Fibroblast of lung (primary cell): ENCODE measurements at regions not wholly inside any gene's neighbourhood (a gene's known extent, or its start where the extent isn't known, plus 50 kb on each side); places are given as distances from the start of the nearest gene placed in this dataset.

Experiments
- EZH2 ChIP-seq: IDR thresholded peaks from 2 replicates; pipeline ENCODE4 v1.5.1; 2012; ENCODE audit warnings: low read length, control low read depth, mild to moderate bottlenecking; ENCODE audit errors: missing control alignments
- TF ChIP-seq, protein P1 (sequence below), 2 donors: IDR thresholded peaks in 1 of 2; conservative IDR thresholded peaks in 1 of 2; 1 replicate in 1 of 2; 2 replicates in 1 of 2; pipeline ENCODE4 v1.5.1; 2011 to 2012; ENCODE audit warnings: low read length in 2 of 2, control low read depth in 1 of 2, inconsistent platforms in 1 of 2, low read depth in 1 of 2, mild to moderate bottlenecking in 1 of 2

GRCh38 chr1:29805122-29805895, 569.0 kb downstream of the PTPRU start:
- TF ChIP-seq, protein P1, sequence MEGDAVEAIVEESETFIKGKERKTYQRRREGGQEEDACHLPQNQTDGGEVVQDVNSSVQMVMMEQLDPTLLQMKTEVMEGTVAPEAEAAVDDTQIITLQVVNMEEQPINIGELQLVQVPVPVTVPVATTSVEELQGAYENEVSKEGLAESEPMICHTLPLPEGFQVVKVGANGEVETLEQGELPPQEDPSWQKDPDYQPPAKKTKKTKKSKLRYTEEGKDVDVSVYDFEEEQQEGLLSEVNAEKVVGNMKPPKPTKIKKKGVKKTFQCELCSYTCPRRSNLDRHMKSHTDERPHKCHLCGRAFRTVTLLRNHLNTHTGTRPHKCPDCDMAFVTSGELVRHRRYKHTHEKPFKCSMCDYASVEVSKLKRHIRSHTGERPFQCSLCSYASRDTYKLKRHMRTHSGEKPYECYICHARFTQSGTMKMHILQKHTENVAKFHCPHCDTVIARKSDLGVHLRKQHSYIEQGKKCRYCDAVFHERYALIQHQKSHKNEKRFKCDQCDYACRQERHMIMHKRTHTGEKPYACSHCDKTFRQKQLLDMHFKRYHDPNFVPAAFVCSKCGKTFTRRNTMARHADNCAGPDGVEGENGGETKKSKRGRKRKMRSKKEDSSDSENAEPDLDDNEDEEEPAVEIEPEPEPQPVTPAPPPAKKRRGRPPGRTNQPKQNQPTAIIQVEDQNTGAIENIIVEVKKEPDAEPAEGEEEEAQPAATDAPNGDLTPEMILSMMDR (conservative IDR thresholded peaks at IDR 0.05 in 1 of 2, IDR thresholded peaks at IDR 0.05 in 1 of 2; ENCODE audit: low read depth in 1 of 2, low read length in 2 of 2), result no peak
- TF ChIP-seq EZH2, result no peak
